GM12878 (cell line): ENCODE measurements at regions not wholly inside any gene's neighbourhood (a gene's known extent, or its start where the extent isn't known, plus 50 kb on each side); places are given as distances from the start of the nearest gene placed in this dataset.

Source experiments
- BRCA1 ChIP-seq: IDR thresholded peaks from 2 replicates; pipeline ENCODE4 v1.6.1; 2011; ENCODE audit warnings: low read depth, low read length, improper control_type of control experiment
- CHD4 ChIP-seq: fragments of 200-600 bp; sonication (generic); IDR thresholded peaks from 2 replicates; pipeline ENCODE4 v1.6.1; 2016; ENCODE audit warnings: mild to moderate bottlenecking
- CREM ChIP-seq: IDR thresholded peaks from 2 replicates; pipeline ENCODE4 v1.6.1; 2014; ENCODE audit warnings: antibody characterized with exemption, low read depth
- EED ChIP-seq: sonication (generic); IDR thresholded peaks from 2 replicates; pipeline ENCODE4 v1.6.1; 2016; ENCODE audit warnings: antibody characterized with exemption, low read depth
- EZH2 ChIP-seq: IDR thresholded peaks from 2 replicates; pipeline ENCODE4 v1.6.1; 2012; ENCODE audit warnings: low read depth, mild to moderate bottlenecking, control low read depth, inconsistent platforms, low read length, borderline replicate concordance; ENCODE audit not compliant: control insufficient read depth
- FOXK2 ChIP-seq: fragments of 450-650 bp; IDR thresholded peaks from 2 replicates; pipeline ENCODE4 v1.6.1; 2017; ENCODE audit warnings: mild to moderate bottlenecking, moderate library complexity
- KDM1A ChIP-seq: fragments of 200-600 bp; sonication (generic); IDR thresholded peaks from 2 replicates; pipeline ENCODE4 v1.6.1; 2016; ENCODE audit warnings: borderline replicate concordance
- MYB ChIP-seq: fragments of 150-350 bp; IDR thresholded peaks from 2 replicates; pipeline ENCODE4 v1.6.1; 2014; ENCODE audit warnings: mild to moderate bottlenecking, low read depth, low read length, borderline replicate concordance
- NFYA ChIP-seq: IDR thresholded peaks from 2 replicates; pipeline ENCODE4 v1.6.1; 2011; ENCODE audit warnings: low read depth, mild to moderate bottlenecking, low read length, improper control_type of control experiment, borderline replicate concordance
- RBBP5 ChIP-seq: fragments of 200-600 bp; sonication (generic); conservative IDR thresholded peaks from 2 replicates; pipeline ENCODE4 v1.6.1; 2016
- SREBF1 ChIP-seq: IDR thresholded peaks from 2 replicates; pipeline ENCODE4 v1.6.1; 2012; ENCODE audit warnings: mild to moderate bottlenecking, low read length
- SRF ChIP-seq, 2 experiments: IDR thresholded peaks; 2 replicates each; pipeline ENCODE4 v1.6.1; 2011; ENCODE audit warnings: low read depth in 2 of 2, low read length in 2 of 2, mild to moderate bottlenecking in 1 of 2, moderate library complexity in 1 of 2
- TBL1XR1 ChIP-seq: IDR thresholded peaks from 2 replicates; pipeline ENCODE4 v1.6.1; 2012; ENCODE audit warnings: low read depth, low read length, improper control_type of control experiment
- TF ChIP-seq, protein P1 (sequence below): fragments of 450-650 bp; formaldehyde crosslinking; IDR thresholded peaks from 2 replicates; pipeline ENCODE4 v1.4.0; 2022; ENCODE audit warnings: mild to moderate bottlenecking, moderate library complexity
- TF ChIP-seq, protein P2 (sequence below): fragments of 150-350 bp; IDR thresholded peaks from 2 replicates; pipeline ENCODE4 v1.6.1; 2016; ENCODE audit warnings: low read depth, low read length
- TF ChIP-seq, protein P3 (sequence below): IDR thresholded peaks from 2 replicates; pipeline ENCODE4 v1.6.1; 2012; ENCODE audit warnings: low read depth, low read length, improper control_type of control experiment
- TF ChIP-seq, protein P4 (sequence below): IDR thresholded peaks from 2 replicates; pipeline ENCODE4 v1.6.1; 2012; ENCODE audit warnings: low read length, inconsistent platforms
- TF ChIP-seq, protein P5 (sequence below): fragments of 450-650 bp; IDR thresholded peaks from 2 replicates; pipeline ENCODE4 v1.6.1; 2018; ENCODE audit warnings: borderline replicate concordance, mild to moderate bottlenecking; ENCODE audit not compliant: partially characterized antibody

DNA sequence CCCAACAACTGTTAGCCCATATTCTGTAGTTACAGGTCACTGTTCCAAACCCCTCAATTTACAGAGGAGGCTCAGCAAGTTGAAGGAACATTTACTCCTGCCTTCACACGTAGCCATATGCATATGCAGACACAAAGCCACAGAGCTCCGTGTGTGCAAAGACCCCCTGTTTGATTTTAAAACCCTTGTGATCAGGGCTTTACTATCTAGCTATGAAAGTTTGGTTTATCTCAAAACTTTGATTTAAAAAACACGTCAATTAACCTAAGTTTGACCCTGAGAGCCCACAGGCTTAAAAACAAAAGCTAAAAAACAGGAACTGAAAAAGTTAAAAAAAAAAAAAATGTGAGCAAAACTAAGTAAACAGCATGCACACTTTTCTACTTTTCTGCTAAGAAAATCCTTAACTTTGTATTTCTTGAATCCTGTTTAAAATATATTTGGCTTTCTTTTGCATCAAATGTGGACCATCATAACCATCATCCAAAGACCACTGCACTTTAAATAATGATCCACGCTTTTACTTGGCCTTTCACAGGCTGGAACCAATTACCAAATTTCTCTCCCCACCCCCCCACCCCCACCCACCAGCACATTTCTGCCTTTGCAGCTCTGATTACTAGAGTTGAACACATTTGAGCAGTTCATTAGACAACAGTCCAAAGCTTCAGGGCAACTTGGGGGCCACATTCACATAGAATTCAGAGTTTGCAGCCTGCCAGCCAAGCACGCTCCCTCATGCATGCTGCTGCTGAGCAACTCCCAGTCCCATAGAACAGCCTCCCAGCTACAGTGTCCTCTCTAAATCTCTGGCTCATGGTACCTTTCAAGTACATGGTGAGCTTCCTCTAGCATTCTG is 128.8 kb upstream of the MAP3K1 start (continued):
- TF ChIP-seq, protein P1, sequence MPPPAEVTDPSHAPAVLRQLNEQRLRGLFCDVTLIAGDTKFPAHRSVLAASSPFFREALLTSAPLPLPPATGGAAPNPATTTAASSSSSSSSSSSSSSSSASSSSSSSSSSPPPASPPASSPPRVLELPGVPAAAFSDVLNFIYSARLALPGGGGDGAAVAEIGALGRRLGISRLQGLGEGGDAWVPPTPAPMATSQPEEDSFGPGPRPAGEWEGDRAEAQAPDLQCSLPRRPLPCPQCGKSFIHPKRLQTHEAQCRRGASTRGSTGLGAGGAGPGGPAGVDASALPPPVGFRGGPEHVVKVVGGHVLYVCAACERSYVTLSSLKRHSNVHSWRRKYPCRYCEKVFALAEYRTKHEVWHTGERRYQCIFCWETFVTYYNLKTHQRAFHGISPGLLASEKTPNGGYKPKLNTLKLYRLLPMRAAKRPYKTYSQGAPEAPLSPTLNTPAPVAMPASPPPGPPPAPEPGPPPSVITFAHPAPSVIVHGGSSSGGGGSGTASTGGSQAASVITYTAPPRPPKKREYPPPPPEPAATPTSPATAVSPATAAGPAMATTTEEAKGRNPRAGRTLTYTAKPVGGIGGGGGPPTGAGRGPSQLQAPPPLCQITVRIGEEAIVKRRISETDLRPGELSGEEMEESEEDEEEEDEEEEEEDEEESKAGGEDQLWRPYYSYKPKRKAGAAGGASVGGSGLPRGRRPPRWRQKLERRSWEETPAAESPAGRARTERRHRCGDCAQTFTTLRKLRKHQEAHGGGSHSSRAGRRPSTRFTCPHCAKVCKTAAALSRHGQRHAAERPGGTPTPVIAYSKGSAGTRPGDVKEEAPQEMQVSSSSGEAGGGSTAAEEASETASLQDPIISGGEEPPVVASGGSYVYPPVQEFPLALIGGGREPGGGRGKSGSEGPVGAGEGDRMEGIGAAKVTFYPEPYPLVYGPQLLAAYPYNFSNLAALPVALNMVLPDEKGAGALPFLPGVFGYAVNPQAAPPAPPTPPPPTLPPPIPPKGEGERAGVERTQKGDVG: no peak
- TF ChIP-seq BRCA1 (no peak), CREM (peak; percentile 51; the same call in 1 of the 2 replicates), EED (no peak), RBBP5 (no peak), KDM1A (no peak), TBL1XR1 (peak; percentile 95), MYB (no peak), CHD4 (no peak), SREBF1 (no peak), NFYA (no peak), EZH2 (no peak), FOXK2 (no peak; the same call in 1 of the 2 replicates), SRF (IDR thresholded peaks at IDR 0.05; ENCODE audit: low read depth in 2 of 2, low read length in 2 of 2) (no peak)
- TF ChIP-seq, protein P2, sequence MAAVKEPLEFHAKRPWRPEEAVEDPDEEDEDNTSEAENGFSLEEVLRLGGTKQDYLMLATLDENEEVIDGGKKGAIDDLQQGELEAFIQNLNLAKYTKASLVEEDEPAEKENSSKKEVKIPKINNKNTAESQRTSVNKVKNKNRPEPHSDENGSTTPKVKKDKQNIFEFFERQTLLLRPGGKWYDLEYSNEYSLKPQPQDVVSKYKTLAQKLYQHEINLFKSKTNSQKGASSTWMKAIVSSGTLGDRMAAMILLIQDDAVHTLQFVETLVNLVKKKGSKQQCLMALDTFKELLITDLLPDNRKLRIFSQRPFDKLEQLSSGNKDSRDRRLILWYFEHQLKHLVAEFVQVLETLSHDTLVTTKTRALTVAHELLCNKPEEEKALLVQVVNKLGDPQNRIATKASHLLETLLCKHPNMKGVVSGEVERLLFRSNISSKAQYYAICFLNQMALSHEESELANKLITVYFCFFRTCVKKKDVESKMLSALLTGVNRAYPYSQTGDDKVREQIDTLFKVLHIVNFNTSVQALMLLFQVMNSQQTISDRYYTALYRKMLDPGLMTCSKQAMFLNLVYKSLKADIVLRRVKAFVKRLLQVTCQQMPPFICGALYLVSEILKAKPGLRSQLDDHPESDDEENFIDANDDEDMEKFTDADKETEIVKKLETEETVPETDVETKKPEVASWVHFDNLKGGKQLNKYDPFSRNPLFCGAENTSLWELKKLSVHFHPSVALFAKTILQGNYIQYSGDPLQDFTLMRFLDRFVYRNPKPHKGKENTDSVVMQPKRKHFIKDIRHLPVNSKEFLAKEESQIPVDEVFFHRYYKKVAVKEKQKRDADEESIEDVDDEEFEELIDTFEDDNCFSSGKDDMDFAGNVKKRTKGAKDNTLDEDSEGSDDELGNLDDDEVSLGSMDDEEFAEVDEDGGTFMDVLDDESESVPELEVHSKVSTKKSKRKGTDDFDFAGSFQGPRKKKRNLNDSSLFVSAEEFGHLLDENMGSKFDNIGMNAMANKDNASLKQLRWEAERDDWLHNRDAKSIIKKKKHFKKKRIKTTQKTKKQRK: no peak
- TF ChIP-seq, protein P3, sequence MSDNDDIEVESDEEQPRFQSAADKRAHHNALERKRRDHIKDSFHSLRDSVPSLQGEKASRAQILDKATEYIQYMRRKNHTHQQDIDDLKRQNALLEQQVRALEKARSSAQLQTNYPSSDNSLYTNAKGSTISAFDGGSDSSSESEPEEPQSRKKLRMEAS: no peak
- TF ChIP-seq, protein P4, sequence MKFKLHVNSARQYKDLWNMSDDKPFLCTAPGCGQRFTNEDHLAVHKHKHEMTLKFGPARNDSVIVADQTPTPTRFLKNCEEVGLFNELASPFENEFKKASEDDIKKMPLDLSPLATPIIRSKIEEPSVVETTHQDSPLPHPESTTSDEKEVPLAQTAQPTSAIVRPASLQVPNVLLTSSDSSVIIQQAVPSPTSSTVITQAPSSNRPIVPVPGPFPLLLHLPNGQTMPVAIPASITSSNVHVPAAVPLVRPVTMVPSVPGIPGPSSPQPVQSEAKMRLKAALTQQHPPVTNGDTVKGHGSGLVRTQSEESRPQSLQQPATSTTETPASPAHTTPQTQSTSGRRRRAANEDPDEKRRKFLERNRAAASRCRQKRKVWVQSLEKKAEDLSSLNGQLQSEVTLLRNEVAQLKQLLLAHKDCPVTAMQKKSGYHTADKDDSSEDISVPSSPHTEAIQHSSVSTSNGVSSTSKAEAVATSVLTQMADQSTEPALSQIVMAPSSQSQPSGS: peak; percentile 78
- TF ChIP-seq, protein P5, sequence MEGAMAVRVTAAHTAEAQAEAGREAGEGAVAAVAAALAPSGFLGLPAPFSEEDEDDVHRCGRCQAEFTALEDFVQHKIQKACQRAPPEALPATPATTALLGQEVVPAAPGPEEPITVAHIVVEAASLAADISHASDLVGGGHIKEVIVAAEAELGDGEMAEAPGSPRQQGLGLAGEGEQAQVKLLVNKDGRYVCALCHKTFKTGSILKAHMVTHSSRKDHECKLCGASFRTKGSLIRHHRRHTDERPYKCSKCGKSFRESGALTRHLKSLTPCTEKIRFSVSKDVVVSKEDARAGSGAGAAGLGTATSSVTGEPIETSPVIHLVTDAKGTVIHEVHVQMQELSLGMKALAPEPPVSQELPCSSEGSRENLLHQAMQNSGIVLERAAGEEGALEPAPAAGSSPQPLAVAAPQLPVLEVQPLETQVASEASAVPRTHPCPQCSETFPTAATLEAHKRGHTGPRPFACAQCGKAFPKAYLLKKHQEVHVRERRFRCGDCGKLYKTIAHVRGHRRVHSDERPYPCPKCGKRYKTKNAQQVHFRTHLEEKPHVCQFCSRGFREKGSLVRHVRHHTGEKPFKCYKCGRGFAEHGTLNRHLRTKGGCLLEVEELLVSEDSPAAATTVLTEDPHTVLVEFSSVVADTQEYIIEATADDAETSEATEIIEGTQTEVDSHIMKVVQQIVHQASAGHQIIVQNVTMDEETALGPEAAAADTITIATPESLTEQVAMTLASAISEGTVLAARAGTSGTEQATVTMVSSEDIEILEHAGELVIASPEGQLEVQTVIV: no peak
